HG02852 (cell line): ENCODE measurements at regions not wholly inside any gene's neighbourhood (a gene's known extent, or its start where the extent isn't known, plus 50 kb on each side); places are given as distances from the start of the nearest gene placed in this dataset.
"Not testable (repeated sequence)": the region's sequence is repeated elsewhere in the genome, so short reads cannot be mapped to it uniquely, and the experiment has no call there.

Experiments
- ATAC-seq: cut with Tn5 transposase; IDR thresholded peaks from one replicate; pipeline ENCODE4 v1.9.1; 2021; ENCODE audit warnings: mild to moderate bottlenecking, moderate library complexity; ENCODE audit not compliant: unreplicated experiment

GRCh38 chrX:128653524-128654060, 601.4 kb upstream of the ACTRT1 start:
- ATAC-seq = no peak

- ATAC-seq = no peak
These were observed 598.1 kb upstream of the ACTRT1 start for GRCh38 chrX:128650326-128650725.

- no peak for ATAC-seq
These were observed 582.6 kb upstream of the ACTRT1 start for GRCh38 chrX:128634754-128635153.

GRCh38 chrX:128623361-128623760, 571.2 kb upstream of the ACTRT1 start:
- no peak for ATAC-seq

- ATAC-seq = no peak
These were observed 570.1 kb upstream of the ACTRT1 start for GRCh38 chrX:128622296-128622695.

- no peak for ATAC-seq
These were observed 567.3 kb upstream of the ACTRT1 start for GRCh38 chrX:128619490-128619889.

- no peak for ATAC-seq
These were observed 564.7 kb upstream of the ACTRT1 start for GRCh38 chrX:128616933-128617332.

- not testable (repeated sequence) for ATAC-seq
These were observed 554.6 kb upstream of the ACTRT1 start for GRCh38 chrX:128606817-128607216.

- not testable (repeated sequence) for ATAC-seq
These were observed 554.2 kb upstream of the ACTRT1 start for GRCh38 chrX:128606357-128606756.

- no peak for ATAC-seq
These were observed 549.5 kb upstream of the ACTRT1 start for GRCh38 chrX:128601706-128602105.

- no peak for ATAC-seq
These were observed 547.4 kb upstream of the ACTRT1 start for GRCh38 chrX:128599632-128600031.

GRCh38 chrX:128582036-128582435, 529.8 kb upstream of the ACTRT1 start:
- ATAC-seq = no peak

GRCh38 chrX:128581615-128582014, 529.4 kb upstream of the ACTRT1 start:
- ATAC-seq = no peak

GRCh38 chrX:128543114-128543513, 490.9 kb upstream of the ACTRT1 start:
- no peak for ATAC-seq

- ATAC-seq = no peak
These were observed 466.3 kb upstream of the ACTRT1 start for GRCh38 chrX:128518508-128518907.

- ATAC-seq = no peak
These were observed 465.5 kb upstream of the ACTRT1 start for GRCh38 chrX:128517691-128518090.

- no peak for ATAC-seq
These were observed 452.3 kb upstream of the ACTRT1 start for GRCh38 chrX:128504496-128504895.

GRCh38 chrX:128464116-128464515, 411.9 kb upstream of the ACTRT1 start:
- no peak for ATAC-seq

GRCh38 chrX:128460835-128461234, 408.6 kb upstream of the ACTRT1 start:
- ATAC-seq = no peak

- no peak for ATAC-seq
These were observed 406.7 kb upstream of the ACTRT1 start for GRCh38 chrX:128458888-128459287.

GRCh38 chrX:128457674-128458073, 405.5 kb upstream of the ACTRT1 start:
- ATAC-seq = no peak

- ATAC-seq = no peak
These were observed 387.0 kb upstream of the ACTRT1 start for GRCh38 chrX:128439159-128439558.

- ATAC-seq = no peak
These were observed 385.9 kb upstream of the ACTRT1 start for GRCh38 chrX:128438082-128438481.
